Endometrium (tissue), 2 donors: ENCODE measurements at regions not wholly inside any gene's neighbourhood (a gene's known extent, or its start where the extent isn't known, plus 50 kb on each side); places are given as distances from the start of the nearest gene placed in this dataset.
A peak's percentile ranks its signal among the peaks of the same experiment; 100 is the strongest.

Experiments
- FAIRE-seq: peaks from 2 replicates; lab custom pipeline; 2012; peaks lifted over from hg19 to GRCh38; lab: Jason Lieb, UNC
- donor health status: control.
- donor health status: control.

- FAIRE-seq = no peak
Measured at GRCh38 chr5:57618767-57619381, 136.3 kb upstream of the ACTBL2 start.

GRCh38 chr5:57613741-57614140, 131.1 kb upstream of the ACTBL2 start:
- FAIRE-seq = no peak

GRCh38 chr5:57611177-57611576, 128.6 kb upstream of the ACTBL2 start:
- FAIRE-seq = no peak

- FAIRE-seq = no peak
Measured at GRCh38 chr5:57608542-57608941, 125.9 kb upstream of the ACTBL2 start.

GRCh38 chr5:57601996-57602395, 119.4 kb upstream of the ACTBL2 start:
- no peak for FAIRE-seq

- no peak for FAIRE-seq
Measured at GRCh38 chr5:57600321-57600720, 117.7 kb upstream of the ACTBL2 start.

GRCh38 chr5:57598756-57599155, 116.1 kb upstream of the ACTBL2 start:
- FAIRE-seq = no peak

- FAIRE-seq = no peak
Measured at GRCh38 chr5:57598097-57598496, 115.5 kb upstream of the ACTBL2 start.

- no peak for FAIRE-seq
Measured at GRCh38 chr5:57595523-57595991, 112.9 kb upstream of the ACTBL2 start.

- FAIRE-seq = no peak
Measured at GRCh38 chr5:57594436-57594835, 111.8 kb upstream of the ACTBL2 start.

- FAIRE-seq = no peak
Measured at GRCh38 chr5:57592236-57592635, 109.6 kb upstream of the ACTBL2 start.

- FAIRE-seq = peak; percentile 77
Measured at GRCh38 chr5:57586649-57587048, 104.0 kb upstream of the ACTBL2 start.

GRCh38 chr5:57582578-57583070, 100.0 kb upstream of the ACTBL2 start:
- FAIRE-seq = no peak

GRCh38 chr5:57581772-57582171, 99.2 kb upstream of the ACTBL2 start:
- no peak for FAIRE-seq

- FAIRE-seq = no peak
Measured at GRCh38 chr5:57581222-57581621, 98.6 kb upstream of the ACTBL2 start.

- FAIRE-seq = no peak
Measured at GRCh38 chr5:57577432-57578175, 95.0 kb upstream of the ACTBL2 start.

GRCh38 chr5:57576317-57576716, 93.7 kb upstream of the ACTBL2 start:
- FAIRE-seq = no peak

- no peak for FAIRE-seq
Measured at GRCh38 chr5:57575839-57576238, 93.2 kb upstream of the ACTBL2 start.

- peak; percentile 76 for FAIRE-seq
Measured at GRCh38 chr5:57572461-57572860, 89.8 kb upstream of the ACTBL2 start.

GRCh38 chr5:57569601-57570000, 87.0 kb upstream of the ACTBL2 start:
- peak; percentile 84 for FAIRE-seq

- FAIRE-seq = no peak
Measured at GRCh38 chr5:57568136-57568535, 85.5 kb upstream of the ACTBL2 start.

GRCh38 chr5:57566914-57567313, 84.3 kb upstream of the ACTBL2 start:
- no peak for FAIRE-seq

GRCh38 chr5:57561231-57561842, 78.7 kb upstream of the ACTBL2 start:
- FAIRE-seq = no peak
